ENCODE measurements at regions not wholly inside any gene's neighbourhood (a gene's known extent, or its start where the extent isn't known, plus 50 kb on each side); places are given as distances from the start of the nearest gene placed in this dataset.

GRCh38 chr3:15964605-15965442 is 167.0 kb upstream of the ANKRD28 start:
- no peak for TF ChIP-seq POLR2A (IDR thresholded peaks at IDR 0.05)
- no peak for TF ChIP-seq EP300 (IDR thresholded peaks at IDR 0.05)
- TF ChIP-seq POLR2AphosphoS5 (IDR thresholded peaks at IDR 0.05): no peak
- TF ChIP-seq, protein P1, sequence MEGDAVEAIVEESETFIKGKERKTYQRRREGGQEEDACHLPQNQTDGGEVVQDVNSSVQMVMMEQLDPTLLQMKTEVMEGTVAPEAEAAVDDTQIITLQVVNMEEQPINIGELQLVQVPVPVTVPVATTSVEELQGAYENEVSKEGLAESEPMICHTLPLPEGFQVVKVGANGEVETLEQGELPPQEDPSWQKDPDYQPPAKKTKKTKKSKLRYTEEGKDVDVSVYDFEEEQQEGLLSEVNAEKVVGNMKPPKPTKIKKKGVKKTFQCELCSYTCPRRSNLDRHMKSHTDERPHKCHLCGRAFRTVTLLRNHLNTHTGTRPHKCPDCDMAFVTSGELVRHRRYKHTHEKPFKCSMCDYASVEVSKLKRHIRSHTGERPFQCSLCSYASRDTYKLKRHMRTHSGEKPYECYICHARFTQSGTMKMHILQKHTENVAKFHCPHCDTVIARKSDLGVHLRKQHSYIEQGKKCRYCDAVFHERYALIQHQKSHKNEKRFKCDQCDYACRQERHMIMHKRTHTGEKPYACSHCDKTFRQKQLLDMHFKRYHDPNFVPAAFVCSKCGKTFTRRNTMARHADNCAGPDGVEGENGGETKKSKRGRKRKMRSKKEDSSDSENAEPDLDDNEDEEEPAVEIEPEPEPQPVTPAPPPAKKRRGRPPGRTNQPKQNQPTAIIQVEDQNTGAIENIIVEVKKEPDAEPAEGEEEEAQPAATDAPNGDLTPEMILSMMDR (IDR thresholded peaks at IDR 0.05): no peak
